H7 (cell line): ENCODE measurements at regions not wholly inside any gene's neighbourhood (a gene's known extent, or its start where the extent isn't known, plus 50 kb on each side); places are given as distances from the start of the nearest gene placed in this dataset.

Source experiments
- DNase-seq: peaks from one replicate; pipeline ENCODE4 v3.0.0; 2012
- H3K27me3 ChIP-seq: 2 replicates; pipeline ENCODE4 v1.6.0; 2011; ENCODE audit warnings: mild to moderate bottlenecking, low read length; ENCODE audit not compliant: control insufficient read depth, insufficient read depth
- H3K36me3 ChIP-seq: replicated peaks from 2 replicates; pipeline ENCODE4 v1.5.1; 2011; ENCODE audit warnings: low read length; ENCODE audit not compliant: control insufficient read depth, insufficient read depth
- H3K4me3 ChIP-seq: 2 replicates; pipeline ENCODE4 v1.5.1; 2011; ENCODE audit warnings: low read depth, mild to moderate bottlenecking, control low read depth, low read length, moderate library complexity; ENCODE audit not compliant: insufficient read depth

DNA sequence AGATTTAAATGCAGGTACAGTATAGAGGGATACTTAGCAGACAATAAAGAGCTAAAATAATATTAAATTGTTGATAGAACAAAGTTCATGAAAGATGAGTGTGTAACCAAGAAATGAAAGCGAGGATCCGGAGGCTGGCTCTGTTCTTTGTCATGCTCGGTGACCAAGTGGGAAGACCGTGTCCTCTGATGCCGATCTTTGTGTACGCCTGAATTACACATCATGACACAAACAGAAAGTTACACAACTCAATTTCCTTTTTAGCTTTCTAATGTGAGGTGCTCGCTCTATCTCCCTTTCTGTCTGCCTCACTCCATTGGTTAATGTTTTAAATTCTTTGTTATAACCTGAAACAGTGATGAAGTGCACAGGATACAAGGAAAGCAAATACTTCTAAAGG lies 114.8 kb upstream of the NEIL3 start:
- no peaks in the 10 kb centered on the region for H3K36me3 ChIP-seq
- H3K4me3 ChIP-seq, result no peak overlapping the region
- H3K27me3 ChIP-seq, result no peaks in the 10 kb centered on the region
- no peak for DNase-seq

DNA sequence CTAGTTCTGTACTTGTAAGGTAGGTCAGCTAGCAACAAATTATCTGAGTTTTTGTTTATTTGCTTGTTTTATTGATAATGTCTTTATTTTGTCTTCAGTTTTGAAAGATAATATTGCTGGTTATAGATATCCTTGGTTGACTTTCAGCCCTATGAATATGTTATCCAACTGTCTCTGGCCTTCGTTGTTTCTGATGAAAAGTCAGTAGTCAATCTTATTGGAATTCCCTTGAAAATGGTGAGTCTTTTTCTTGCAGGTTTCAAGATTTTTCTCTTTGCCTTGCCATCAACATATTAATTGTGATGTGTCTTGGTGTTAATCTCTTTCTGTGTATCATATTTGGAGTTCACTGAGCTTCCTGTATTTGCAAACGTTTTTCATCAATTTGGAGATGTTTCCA lies 113.1 kb upstream of the NEIL3 start:
- H3K4me3 ChIP-seq, result no peak overlapping the region
- H3K36me3 ChIP-seq, result no peaks in the 10 kb centered on the region
- DNase-seq, result no peak
- no peaks in the 10 kb centered on the region for H3K27me3 ChIP-seq

- Histone ChIP-seq H3K36me3 (no peaks in the 10 kb centered on the region), H3K27me3 (no peaks in the 10 kb centered on the region), H3K4me3 (no peak overlapping the region)
- no peak for DNase-seq
Measured at GRCh38 chr4:177201614-177202013, 108.1 kb upstream of the NEIL3 start.

DNA sequence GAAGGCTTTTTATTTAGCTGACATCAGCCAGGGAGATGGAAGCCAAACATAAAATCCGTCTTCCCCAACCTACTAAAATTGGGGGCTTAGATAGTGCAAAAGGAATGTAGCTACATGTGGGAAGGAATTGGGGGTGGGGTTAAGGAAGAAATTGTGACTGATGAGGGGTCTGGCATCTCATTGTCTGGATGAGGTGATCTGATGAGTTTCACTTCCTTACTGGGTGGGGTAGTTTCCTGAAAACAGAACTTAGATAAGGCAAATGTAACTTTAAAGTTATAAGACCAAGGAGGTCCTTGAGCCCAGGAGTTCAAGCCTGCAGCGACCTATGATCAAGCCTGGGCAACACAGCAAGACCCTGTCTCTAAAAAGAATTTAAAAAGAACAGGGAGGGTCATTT lies 105.5 kb upstream of the NEIL3 start:
- Histone ChIP-seq H3K4me3 (no peak overlapping the region), H3K27me3 (no peaks in the 10 kb centered on the region)
- no peak for DNase-seq

DNA sequence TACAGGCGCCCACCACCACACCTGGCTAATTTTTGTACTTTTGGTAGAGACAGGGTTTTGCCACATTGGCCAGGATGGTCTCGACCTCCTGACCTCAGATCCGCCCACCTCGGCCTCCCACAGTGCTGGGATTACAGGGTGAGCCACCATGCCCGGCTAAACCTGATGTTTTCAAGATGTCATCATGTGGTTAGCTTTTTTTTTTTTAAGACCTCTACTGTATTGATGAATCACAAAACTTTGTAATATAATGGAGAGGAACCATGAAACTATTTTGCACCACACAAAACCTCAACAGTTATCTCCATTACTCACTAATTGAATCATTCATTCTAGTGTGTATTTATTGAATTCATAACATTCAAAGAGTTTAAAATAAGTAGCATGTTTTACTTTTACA lies 94.7 kb upstream of the NEIL3 start:
- DNase-seq, result no peak
- Histone ChIP-seq H3K27me3 (no peaks in the 10 kb centered on the region), H3K36me3 (no peaks in the 10 kb centered on the region), H3K4me3 (no peak overlapping the region)

More for the DNA sequence above, 105.5 kb upstream of the NEIL3 start:
- H3K36me3 ChIP-seq, result no peaks in the 10 kb centered on the region

- no peak for DNase-seq
- no peaks in the 10 kb centered on the region for H3K27me3 ChIP-seq
- no peak overlapping the region for H3K4me3 ChIP-seq
- H3K36me3 ChIP-seq, result no peaks in the 10 kb centered on the region
Measured at GRCh38 chr4:177220376-177220775, 89.3 kb upstream of the NEIL3 start.

DNA sequence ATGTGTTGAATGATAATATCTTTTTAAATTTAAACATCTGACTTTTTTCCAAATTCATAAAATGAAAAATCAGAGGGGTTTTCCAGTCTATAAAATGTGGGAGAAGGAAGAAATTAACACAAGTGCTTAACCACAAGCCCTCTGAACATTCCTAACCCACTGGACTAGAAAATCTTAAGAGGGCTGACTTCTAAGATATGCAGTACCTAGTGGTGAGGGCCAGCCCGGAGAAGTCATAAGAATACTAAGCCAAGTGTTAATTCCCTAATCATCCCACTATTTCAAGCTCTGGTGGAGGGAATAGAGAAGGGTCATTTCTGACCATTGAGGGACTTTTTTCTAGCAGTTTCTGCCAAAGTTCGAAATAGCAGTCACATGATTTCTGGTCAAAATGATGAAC lies 86.9 kb upstream of the NEIL3 start:
- DNase-seq, result no peak
- no peaks in the 10 kb centered on the region for H3K27me3 ChIP-seq
- no peaks in the 10 kb centered on the region for H3K36me3 ChIP-seq

GRCh38 chr4:177225605-177226004 lies 84.1 kb upstream of the NEIL3 start:
- no peaks in the 10 kb centered on the region for H3K27me3 ChIP-seq
- no peak for DNase-seq
- H3K36me3 ChIP-seq, result no peaks in the 10 kb centered on the region
- H3K4me3 ChIP-seq, result no peak overlapping the region

More for the DNA sequence above, 86.9 kb upstream of the NEIL3 start:
- H3K4me3 ChIP-seq, result no peak overlapping the region

DNA sequence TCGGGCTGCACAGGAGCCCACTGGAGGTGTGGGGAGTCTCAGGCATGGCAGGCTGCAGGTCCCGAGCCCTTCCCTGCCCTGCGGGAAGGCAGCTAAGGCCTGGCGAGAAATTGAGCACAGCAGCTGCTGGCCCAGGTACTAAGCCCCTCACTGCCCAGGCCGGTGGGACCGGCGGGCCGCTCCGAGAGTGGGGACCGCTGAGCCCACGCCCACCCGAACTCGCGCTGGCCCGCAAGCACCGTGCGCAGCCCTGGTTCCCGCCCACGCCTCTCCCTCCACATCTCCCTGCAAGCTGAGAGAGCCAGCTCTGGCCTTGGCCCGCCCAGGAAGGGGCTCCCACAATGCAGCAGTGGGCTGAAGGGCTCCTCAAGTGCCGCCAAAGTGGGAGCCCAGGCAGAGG lies 82.0 kb upstream of the NEIL3 start:
- Histone ChIP-seq H3K27me3 (no peaks in the 10 kb centered on the region), H3K36me3 (no peaks in the 10 kb centered on the region), H3K4me3 (no peak overlapping the region)
- no peak for DNase-seq

DNA sequence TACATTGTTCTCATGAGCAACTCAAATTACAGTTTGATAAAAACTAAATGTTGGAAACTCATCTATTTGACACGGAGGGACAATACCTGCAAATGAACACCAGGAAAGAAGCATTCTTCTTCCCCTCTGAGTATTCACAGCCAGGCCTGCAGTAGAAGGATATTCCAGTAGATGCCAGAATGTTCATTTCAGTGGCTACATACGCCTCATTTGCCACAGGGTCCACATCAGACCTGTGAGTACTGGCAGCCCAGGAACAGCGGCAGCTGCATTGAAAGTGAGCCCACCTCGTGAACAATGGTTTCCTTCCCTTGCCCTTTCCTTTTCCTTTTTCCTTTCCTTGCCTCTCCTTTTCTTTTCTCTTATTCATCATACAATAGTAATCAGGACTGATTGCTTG lies 81.1 kb upstream of the NEIL3 start:
- Histone ChIP-seq H3K36me3 (no peaks in the 10 kb centered on the region), H3K4me3 (no peak overlapping the region), H3K27me3 (no peaks in the 10 kb centered on the region)
- DNase-seq, result no peak

DNA sequence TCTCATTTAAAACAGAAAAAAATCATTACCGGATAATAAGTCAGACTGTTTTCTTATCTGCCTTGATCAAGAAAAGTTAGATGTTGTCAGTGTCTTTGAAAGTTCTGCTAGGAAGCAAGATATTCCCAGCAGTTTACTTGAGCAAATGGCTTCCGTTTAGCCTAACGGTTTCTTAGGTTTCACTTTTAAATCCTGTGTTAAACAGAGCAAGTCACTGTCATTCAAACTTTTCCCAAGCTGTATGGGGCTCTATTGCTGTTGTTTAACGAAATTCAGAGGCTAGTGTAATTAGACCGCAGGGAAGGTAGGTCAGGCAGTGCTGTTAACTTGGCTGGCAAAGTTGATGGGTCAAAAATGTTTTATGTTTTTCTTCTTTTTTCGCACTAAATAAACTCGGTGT lies 80.3 kb upstream of the NEIL3 start:
- peak; percentile 15 for DNase-seq
- H3K27me3 ChIP-seq, result no peaks in the 10 kb centered on the region
- no peak overlapping the region for H3K4me3 ChIP-seq
- H3K36me3 ChIP-seq, result no peaks in the 10 kb centered on the region

DNA sequence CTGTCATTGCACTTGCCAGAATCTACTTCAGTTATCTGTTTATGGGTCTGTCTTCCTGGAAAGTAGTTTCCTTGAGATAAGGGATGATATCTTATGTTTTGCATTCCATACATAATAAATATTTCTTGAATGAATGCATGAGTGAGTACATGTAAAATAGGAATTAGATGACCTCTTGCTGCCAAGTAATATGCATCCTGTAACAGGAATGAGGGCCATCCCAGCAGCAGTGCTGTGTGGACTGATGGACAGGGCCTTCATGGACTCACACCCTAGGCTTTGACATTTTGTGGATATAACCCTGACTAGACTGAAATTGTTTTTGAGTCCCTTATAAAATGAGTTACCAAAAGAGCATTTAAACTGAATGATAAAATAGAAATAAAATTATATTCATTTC lies 77.2 kb upstream of the NEIL3 start:
- Histone ChIP-seq H3K27me3 (no peaks in the 10 kb centered on the region), H3K4me3 (no peak overlapping the region), H3K36me3 (no peaks in the 10 kb centered on the region)
- no peak for DNase-seq

- no peaks in the 10 kb centered on the region for H3K36me3 ChIP-seq
- DNase-seq, result no peak
- H3K27me3 ChIP-seq, result no peaks in the 10 kb centered on the region
- no peak overlapping the region for H3K4me3 ChIP-seq
Measured at GRCh38 chr4:177235026-177235425, 74.6 kb upstream of the NEIL3 start.

DNA sequence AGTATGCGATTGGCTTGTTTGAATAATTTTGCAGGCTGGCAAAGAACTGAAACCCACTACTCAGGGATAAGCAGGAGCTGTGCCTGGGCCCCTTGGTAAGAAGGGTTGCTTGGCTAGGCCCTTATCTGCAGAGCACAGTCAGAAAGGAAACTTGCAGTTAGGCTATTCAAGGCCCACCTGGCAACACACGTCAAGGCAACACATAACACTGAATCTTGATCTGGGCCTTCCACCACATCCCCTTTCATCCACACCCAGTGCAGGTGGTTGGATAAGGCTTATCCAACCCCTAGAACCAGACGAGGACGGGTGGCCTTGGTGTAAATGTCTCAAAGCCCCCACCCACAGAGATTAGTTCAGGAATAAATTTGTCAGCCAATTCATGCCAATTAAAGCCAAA lies 72.8 kb upstream of the NEIL3 start:
- Histone ChIP-seq H3K27me3 (no peaks in the 10 kb centered on the region), H3K4me3 (no peak overlapping the region), H3K36me3 (no peaks in the 10 kb centered on the region)
- DNase-seq, result no peak

DNA sequence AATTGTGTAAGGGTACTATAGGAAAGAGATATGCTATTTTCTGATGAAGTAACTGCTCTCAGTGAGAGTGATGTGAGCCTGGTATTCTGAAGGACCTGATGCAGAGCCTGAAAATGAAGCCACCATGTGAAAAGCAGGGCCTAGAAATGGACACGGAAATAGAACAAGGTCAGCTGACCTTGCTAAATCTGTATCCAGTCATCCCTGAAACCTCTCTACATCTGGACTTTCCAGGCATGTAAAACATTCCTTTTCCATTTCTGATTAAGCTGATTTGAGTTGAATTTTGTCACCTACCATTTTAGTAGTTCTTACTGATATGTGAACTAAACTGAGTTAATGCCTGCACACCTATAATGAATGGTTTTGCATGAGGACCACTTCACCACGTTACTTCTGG lies 72.4 kb upstream of the NEIL3 start:
- H3K27me3 ChIP-seq, result no peaks in the 10 kb centered on the region
- no peaks in the 10 kb centered on the region for H3K36me3 ChIP-seq
- DNase-seq, result no peak

DNA sequence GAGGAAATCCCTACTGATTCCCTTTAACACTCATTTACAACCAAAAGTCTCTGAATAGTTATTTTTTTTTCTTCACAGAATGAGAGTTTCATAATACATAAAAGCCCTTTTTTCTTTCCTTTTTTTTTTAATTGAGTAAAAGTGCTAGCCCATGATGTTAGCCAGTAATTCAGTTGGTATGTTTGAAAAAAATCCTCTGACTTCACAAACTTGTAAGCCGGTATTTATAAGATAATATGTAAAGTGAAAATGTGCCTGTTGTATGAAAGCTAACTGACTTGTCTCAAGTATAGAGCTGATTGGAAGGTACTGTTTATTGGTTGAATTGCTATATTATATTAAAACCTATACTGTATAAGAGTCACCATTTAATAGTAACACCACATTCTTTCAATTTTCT lies 70.2 kb upstream of the NEIL3 start:
- DNase-seq, result no peak
- Histone ChIP-seq H3K4me3 (no peak overlapping the region), H3K27me3 (no peaks in the 10 kb centered on the region), H3K36me3 (no peaks in the 10 kb centered on the region)

More for the DNA sequence above, 72.4 kb upstream of the NEIL3 start:
- no peak overlapping the region for H3K4me3 ChIP-seq
